GM13977 (cell line): ENCODE measurements at regions not wholly inside any gene's neighbourhood (a gene's known extent, or its start where the extent isn't known, plus 50 kb on each side); places are given as distances from the start of the nearest gene placed in this dataset.

ENCODE experiments used
- DNase-seq: peaks from one replicate; pipeline ENCODE4 v3.0.0; 2012; ENCODE audit warnings: low spot score
- CTCF ChIP-seq: IDR thresholded peaks from 2 replicates; pipeline ENCODE4 v1.5.1; 2012; ENCODE audit warnings: mild to moderate bottlenecking, control low read depth; ENCODE audit not compliant: insufficient read depth; ENCODE audit errors: extremely low read depth, missing control alignments
- in situ Hi-C: fragments of 300-500 bp; cut with MboI; formaldehyde crosslinking; loops from one replicate; pipeline ENCODE4 v1.12.0; 2022; ENCODE audit warnings: low sequenced_read_pairs, low pct_unique_long_range_greater_than_20kb, mixed read lengths, inconsistent platforms; ENCODE audit not compliant: unreplicated experiment

- no peak for TF ChIP-seq CTCF
- no peak for DNase-seq
- in situ Hi-C loops, result no loop called here
Observed at GRCh38 chr22:34946339-34946985, 119.5 kb upstream of the ISX start.

- DNase-seq, result no peak
- in situ Hi-C loops, result no loop called here
- no peak for TF ChIP-seq CTCF
Observed at GRCh38 chr22:34950489-34950888, 115.5 kb upstream of the ISX start.

GRCh38 chr22:34951212-34951611 is 114.7 kb upstream of the ISX start:
- DNase-seq, result no peak
- no peak for TF ChIP-seq CTCF
- in situ Hi-C loops, result no loop called here

- in situ Hi-C loops, result no loop called here
- no peak for TF ChIP-seq CTCF
- no peak for DNase-seq
Observed at GRCh38 chr22:34960005-34960404, 106.0 kb upstream of the ISX start.

GRCh38 chr22:34966980-34967565 is 98.9 kb upstream of the ISX start:
- DNase-seq, result no peak
- in situ Hi-C loops, result no loop called here
- no peak for TF ChIP-seq CTCF

- TF ChIP-seq CTCF, result no peak
- no peak for DNase-seq
- in situ Hi-C loops, result no loop called here
Observed at GRCh38 chr22:34969001-34969790, 96.8 kb upstream of the ISX start.
